Adrenal gland (tissue), 9 donors: ENCODE measurements at regions not wholly inside any gene's neighbourhood (a gene's known extent, or its start where the extent isn't known, plus 50 kb on each side); places are given as distances from the start of the nearest gene placed in this dataset.

Experiments
- DNase-seq, 7 donors: peaks; one replicate each; pipeline ENCODE4 v3.0.0-alpha.2; 2019 to 2020
- H3K27ac ChIP-seq, 5 donors: fragments of 200-600 bp; sonication (generic) in 4 of 5; 1 replicate in 3 of 5; 2 replicates in 2 of 5; pipeline versions ENCODE4 v1.5.1 to v1.8.0; 2016 to 2020; ENCODE audit warnings: mild to moderate bottlenecking in 1 of 5
- H3K27me3 ChIP-seq: fragments of 200-600 bp; 2 replicates; pipeline ENCODE4 v1.8.0; 2021
- H3K36me3 ChIP-seq, 2 donors: fragments of 200-600 bp; replicated peaks in 1 of 2; 1 replicate in 1 of 2; 2 replicates in 1 of 2; pipeline versions ENCODE4 v1.5.1 to v1.8.0; 2018 to 2022
- H3K4me1 ChIP-seq, 2 donors: fragments of 200-600 bp; replicated peaks in 1 of 2; 1 replicate in 1 of 2; 2 replicates in 1 of 2; pipeline versions ENCODE4 v1.5.1 to v1.8.0; 2018 to 2021
- H3K4me3 ChIP-seq, 4 donors: fragments of 200-600 bp; sonication (generic) in 3 of 4; one replicate each; pipeline ENCODE4 v1.5.1; 2016 to 2018
- H3K9me3 ChIP-seq, 3 donors: fragments of 200-600 bp; sonication (generic) in 1 of 3; replicated peaks in 1 of 3; 1 replicate in 2 of 3; 2 replicates in 1 of 3; pipeline versions ENCODE4 v1.5.1 to v1.8.0; 2016 to 2021
- CTCF ChIP-seq, 6 experiments: fragments of 450-650 bp in 4 of 6; fragments of 200-600 bp in 2 of 6; sonication (generic) in 1 of 6; IDR thresholded peaks; 1 replicate in 5 of 6; 2 replicates in 1 of 6; pipeline versions ENCODE4 v1.5.1 to v1.8.0; 2016 to 2021; ENCODE audit warnings: antibody characterized with exemption in 6 of 6, mild to moderate bottlenecking in 2 of 6, moderate library complexity in 1 of 6
- POLR2A ChIP-seq, 2 donors: fragments of 450-650 bp; IDR thresholded peaks; one replicate each; pipeline ENCODE4 v1.6.1; 2017; ENCODE audit warnings: antibody characterized with exemption in 2 of 2, mild to moderate bottlenecking in 2 of 2, moderate library complexity in 1 of 2
- WGBS, 4 donors: extraction: QIAGEN DNeasy Blood & Tissue Kit in 2 of 4; methylation state at CpG; one replicate each; pipeline versions ENCODE4 v1.1.5 to v1.1.7; 2013 to 2017; 5-methylcytosine and 5-hydroxymethylcytosine counted together
- intact Hi-C, 2 donors: fragments of 100-400 bp; cut with DNase I; formaldehyde crosslinking; loops; one replicate each; pipeline versions ENCODE4 v1.14.1 to v1.15.0; 2022 to 2023
- donor health status: healthy with polysubstance abuse.
- donor health status: Bipolar disorder and iron deficiency.
- donor health status: DM: yes; HTN: yes; CAD: no.
- donor health status: DM: no; HTN: no; CAD: no.
- donor health status: DM: no; HTN: no; CAD: no.

- WGBS, 4 donors, result 78 to 86% (median 80%) methylated on average over 1 of the region's 1 CpG
- Histone ChIP-seq H3K9me3 (no peaks in the 10 kb centered on the region), H3K36me3 (no peaks in the 10 kb centered on the region), H3K4me1 (no peaks in the 10 kb centered on the region), H3K27me3 (no peaks in the 10 kb centered on the region), H3K4me3 (no peak overlapping the region), H3K27ac (no peak overlapping the region)
- no peak for DNase-seq
- no peak for TF ChIP-seq POLR2A (IDR thresholded peaks at IDR 0.05)
- TF ChIP-seq CTCF (IDR thresholded peaks at IDR 0.05), result no peak
- intact Hi-C loops, result no loop called here
Measured at GRCh38 chr2:13230221-13230620, 513.5 kb downstream of the TRIB2 start.

GRCh38 chr2:13240061-13240460 lies 523.3 kb downstream of the TRIB2 start:
- Histone ChIP-seq H3K27ac (no peak overlapping the region), H3K36me3 (no peaks in the 10 kb centered on the region), H3K9me3 (no peaks in the 10 kb centered on the region), H3K27me3 (no peaks in the 10 kb centered on the region), H3K4me1 (no peaks in the 10 kb centered on the region), H3K4me3 (no peak overlapping the region)
- DNase-seq, result no peak
- TF ChIP-seq CTCF (IDR thresholded peaks at IDR 0.05), result no peak
- intact Hi-C loops, result no loop called here

- Histone ChIP-seq H3K4me1 (no peaks in the 10 kb centered on the region), H3K9me3 (no peaks in the 10 kb centered on the region), H3K4me3 (no peak overlapping the region), H3K36me3 (no peaks in the 10 kb centered on the region), H3K27ac (no peak overlapping the region), H3K27me3 (no peaks in the 10 kb centered on the region)
- intact Hi-C loops, result no loop called here
- WGBS, 4 donors, result 78 to 84% (median 81%) methylated on average over 11 of the region's 11 CpGs
- TF ChIP-seq POLR2A (IDR thresholded peaks at IDR 0.05) (no peak), CTCF (IDR thresholded peaks at IDR 0.05) (no peak)
- no peak for DNase-seq
Measured at GRCh38 chr2:13240789-13241487, 524.2 kb downstream of the TRIB2 start.

- Histone ChIP-seq H3K36me3 (no peaks in the 10 kb centered on the region), H3K27me3 (no peaks in the 10 kb centered on the region), H3K4me3 (no peak overlapping the region), H3K9me3 (no peaks in the 10 kb centered on the region), H3K4me1 (no peaks in the 10 kb centered on the region), H3K27ac (no peak overlapping the region)
- intact Hi-C loops, result no loop called here
- TF ChIP-seq CTCF (IDR thresholded peaks at IDR 0.05) (no peak), POLR2A (IDR thresholded peaks at IDR 0.05) (no peak)
- 50 to 59% (median 54%) methylated on average over 4 of the region's 4 CpGs for WGBS, 4 donors
- no peak for DNase-seq
Measured at GRCh38 chr2:13252615-13253014, 535.9 kb downstream of the TRIB2 start.
